ENCODE measurements at regions not wholly inside any gene's neighbourhood (a gene's known extent, or its start where the extent isn't known, plus 50 kb on each side); places are given as distances from the start of the nearest gene placed in this dataset.
"Not testable (repeated sequence)": the region's sequence is repeated elsewhere in the genome, so short reads cannot be mapped to it uniquely, and the experiment has no call there.

- not testable (repeated sequence) for DNase-seq
Observed at GRCh38 chr17:6373599-6373998, 61.3 kb downstream of the AIPL1 start.

- DNase-seq, result no peak
Observed at GRCh38 chr17:6366221-6366666, 68.7 kb downstream of the AIPL1 start.

GRCh38 chr17:6365200-6365943, 69.5 kb downstream of the AIPL1 start:
- peak; percentile 30 for DNase-seq

DNA sequence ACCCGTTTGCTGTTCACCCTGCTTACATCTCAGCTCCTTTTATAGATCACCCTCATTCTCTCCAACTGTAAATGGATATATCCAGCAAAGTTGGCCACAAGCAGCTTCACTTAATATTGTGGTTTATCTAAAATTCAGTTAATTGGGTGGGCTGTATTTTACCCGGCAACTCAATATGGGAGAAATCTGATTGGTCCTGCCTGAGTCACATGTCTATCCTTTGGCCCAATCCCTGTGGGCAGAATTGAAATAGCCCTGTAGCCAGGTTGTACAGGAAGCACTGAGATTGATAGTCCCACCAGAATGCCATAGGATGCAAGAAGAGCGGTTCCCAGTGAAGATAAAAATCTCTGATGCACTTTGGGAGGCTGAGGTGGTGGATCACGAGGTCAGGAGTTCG, 73.2 kb downstream of the AIPL1 start:
- DNase-seq, result peak; percentile 39

- no peak for DNase-seq
Observed at GRCh38 chr17:6358131-6358530, 76.8 kb downstream of the AIPL1 start.

GRCh38 chr17:6356562-6356961, 78.4 kb downstream of the AIPL1 start:
- DNase-seq, result no peak

DNA sequence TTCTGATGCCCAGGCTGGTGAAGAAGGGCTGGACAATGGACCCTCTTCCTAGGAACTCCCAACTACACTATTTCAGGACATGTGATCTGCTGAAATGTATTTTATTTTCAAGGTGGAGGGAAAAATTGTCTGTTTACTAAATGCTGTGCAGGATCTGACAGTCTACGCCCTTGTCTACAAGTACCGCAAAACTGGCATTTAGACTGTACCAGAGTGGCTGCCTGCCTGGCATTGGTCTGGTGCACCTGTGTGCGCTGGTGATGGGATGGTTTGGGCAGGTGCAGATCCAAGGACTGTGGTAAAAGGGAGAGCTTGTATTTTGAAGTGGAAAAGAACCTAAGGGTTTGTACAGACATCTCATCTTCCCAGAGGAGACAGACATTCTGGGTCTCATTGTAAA, 79.7 kb downstream of the AIPL1 start:
- DNase-seq, result no peak

GRCh38 chr17:6352801-6353560, 81.9 kb downstream of the AIPL1 start:
- DNase-seq, result no peak

DNA sequence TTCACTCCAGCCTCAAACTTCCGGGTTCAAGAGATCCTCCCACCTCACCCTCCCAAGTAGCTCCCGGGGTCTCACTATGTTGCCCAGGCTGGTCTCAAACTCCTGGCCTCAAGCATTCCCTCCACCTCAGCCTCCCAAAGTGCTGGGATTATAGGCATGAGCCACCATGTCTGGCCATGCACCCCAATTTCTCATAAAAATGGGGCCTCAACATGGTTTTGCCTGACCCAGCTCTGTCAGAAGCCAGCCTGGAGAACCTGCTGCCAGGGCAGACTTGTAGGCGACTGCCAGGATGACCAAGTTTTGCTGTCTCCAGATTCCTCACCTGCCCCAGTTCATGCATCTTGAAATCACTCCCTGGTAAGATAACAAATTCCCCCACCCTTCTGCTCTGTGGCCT, 82.9 kb downstream of the AIPL1 start:
- no peak for DNase-seq

GRCh38 chr17:6350806-6351205, 84.1 kb downstream of the AIPL1 start:
- DNase-seq, result no peak

DNA sequence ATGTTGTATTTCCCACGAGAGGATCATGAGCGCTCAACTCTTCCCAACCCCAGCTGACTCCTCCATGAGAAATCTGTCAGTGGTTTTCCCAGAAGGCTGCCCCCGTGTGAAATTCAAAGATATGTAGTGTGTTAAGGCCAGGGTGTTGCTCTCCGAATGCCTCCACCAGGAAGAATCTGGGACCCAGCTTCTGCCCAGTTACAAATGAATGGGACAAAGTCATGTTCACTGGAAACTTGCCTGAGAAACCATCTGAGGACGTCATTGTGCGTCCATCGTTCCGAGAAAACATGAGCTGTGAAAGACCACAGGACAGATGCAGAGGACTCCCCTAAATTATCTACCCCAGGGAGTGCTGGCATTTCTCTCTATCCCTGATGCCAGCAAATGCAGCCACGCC, 86.0 kb downstream of the AIPL1 start:
- DNase-seq, result no peak

DNA sequence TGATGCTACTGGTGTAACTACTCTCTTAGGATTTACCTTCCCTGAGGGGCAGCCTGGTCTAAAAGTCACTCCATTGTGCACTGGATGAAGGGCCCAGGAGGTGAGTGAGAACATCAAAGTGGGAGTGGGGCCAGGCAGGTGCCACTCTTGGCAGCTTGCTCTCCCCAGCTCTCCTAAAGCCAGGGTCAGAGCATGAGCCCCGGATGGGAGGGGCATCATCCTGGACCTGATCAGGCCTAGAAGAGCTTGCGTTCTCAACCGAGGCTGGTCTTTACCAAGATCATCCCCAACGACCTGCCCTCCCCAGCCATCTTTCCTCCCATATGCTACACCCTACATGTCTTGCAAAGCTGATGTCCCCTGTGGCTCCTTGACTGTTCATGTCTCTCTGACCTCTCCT, 87.1 kb downstream of the AIPL1 start:
- DNase-seq, result no peak

GRCh38 chr17:6346986-6347385, 87.9 kb downstream of the AIPL1 start:
- no peak for DNase-seq

DNA sequence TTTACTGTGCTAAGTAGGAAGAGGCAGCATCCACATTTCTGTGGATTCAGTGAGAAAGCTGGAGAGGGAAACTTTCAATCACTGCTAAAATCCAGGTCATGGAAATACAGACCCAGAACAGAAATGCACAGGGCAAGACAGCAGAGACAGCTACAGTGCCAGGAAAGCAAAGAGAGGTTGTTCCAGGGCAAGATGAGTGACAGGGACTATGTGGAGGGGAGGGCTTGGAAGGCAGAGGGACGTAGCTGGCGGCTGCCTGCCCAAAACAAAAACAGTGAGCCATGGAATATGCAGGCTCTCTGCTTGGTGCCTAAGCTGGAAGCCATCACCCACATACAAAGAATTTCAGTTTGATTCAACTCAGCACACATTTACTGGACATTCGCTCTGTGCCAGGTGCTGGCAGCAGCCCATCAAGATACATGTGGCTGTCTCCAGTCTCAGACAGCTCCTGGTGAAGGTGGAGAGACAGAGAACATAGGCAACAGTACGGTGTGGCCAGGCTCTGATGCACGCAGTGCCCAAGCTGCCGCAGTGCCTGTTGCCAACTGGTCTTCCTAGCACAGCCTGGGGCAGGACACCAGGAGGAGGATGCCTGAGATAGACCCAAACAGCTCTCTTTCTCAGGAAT, 88.7 kb downstream of the AIPL1 start:
- no peak for DNase-seq

- DNase-seq, result no peak
Observed at GRCh38 chr17:6343736-6344135, 91.2 kb downstream of the AIPL1 start.

DNA sequence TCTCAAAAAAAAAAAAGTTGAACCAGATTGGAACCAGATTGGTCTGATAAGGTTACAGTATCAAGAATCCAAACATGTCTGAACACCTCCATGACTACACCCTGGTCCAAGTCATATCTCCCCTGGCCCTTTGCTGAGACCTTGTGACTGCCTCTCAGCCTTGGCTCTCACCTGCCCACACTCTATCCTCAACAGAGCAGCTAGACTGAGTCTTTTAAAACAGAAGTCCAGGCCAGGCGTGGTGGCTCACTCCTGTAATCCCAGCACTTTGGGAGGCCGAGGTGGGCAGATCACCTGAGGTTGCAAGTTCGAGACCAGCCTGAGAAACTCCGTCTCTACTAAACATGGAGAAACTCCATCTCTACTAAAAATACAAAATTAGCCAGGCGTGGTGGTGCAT, 91.7 kb downstream of the AIPL1 start:
- DNase-seq, result no peak

DNA sequence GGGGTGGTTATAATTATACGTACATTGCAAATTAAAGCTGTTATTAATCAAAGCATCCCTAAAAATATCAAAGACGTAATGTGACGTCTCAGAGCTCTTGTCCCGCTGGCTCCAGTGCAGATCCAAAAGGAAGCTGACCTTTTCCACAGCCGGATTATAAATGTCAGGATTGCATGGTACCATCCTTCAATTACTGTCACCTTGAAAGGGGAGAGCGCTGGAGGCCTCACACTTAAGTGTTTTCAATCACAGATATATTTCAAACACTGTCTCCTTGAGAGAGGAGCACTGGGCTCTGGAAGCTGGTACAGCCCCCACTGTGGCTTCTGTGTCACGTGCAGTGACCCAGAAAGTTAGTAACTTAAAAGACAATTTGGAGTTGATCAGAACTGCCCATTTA, 94.2 kb downstream of the AIPL1 start:
- DNase-seq, result no peak

DNA sequence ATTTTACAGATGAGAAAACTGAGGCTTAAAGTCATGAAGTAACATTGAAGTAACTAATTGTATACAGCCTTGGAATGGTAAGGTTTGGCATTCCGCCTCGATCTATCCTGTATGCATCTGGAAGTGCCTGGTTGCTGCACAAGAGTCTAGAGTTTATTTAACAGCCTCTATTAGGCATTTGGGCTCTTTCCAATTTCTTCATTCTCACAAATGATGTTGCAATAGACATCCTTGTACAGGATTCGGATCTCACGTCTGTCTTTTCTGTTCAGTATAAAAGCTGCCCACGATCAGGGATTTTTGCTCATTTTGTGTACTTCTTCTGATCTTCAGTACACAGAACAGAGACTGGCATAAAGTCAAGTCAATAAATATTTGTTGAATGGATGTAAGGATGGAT, 100.5 kb downstream of the AIPL1 start:
- no peak for DNase-seq

DNA sequence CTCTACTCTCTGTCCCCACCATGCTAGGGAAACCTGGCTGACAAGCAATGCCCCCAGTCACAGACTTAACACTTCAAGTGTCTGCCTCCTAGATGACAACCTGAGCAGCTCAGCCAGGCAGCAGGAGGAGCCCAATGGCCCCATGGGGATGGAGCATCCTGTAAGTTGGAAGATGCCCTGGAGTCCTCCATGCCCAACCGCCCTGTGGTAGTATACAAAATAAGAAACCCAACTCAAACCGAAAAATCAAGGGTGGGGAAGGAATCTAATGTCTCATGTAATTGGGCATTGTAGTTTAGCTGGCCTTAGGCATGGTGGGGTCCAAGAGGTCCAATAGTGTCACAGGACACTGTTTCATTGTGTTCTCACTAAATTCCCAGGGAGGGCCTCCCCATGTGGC, 104.0 kb downstream of the AIPL1 start:
- DNase-seq, result no peak

DNA sequence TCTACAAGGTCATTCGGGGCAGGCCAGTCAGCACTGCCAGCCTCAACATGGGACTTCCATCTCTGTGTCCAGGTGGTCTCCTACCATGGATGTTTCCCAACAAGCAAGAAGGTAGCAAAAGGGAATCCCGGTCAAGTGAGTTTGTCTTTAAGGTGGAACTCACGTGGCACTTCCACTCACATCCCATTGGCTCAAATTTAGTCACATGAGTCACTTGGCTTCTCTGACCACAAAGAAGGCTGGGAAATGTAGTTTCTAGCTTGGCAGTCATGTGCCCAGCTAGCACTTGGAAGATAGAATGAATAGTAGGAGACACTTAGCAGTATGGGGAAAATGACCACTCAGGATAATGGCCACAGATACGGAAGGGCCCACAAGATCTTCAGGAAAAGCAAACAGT, 106.6 kb downstream of the AIPL1 start:
- peak; percentile 2 for DNase-seq

DNA sequence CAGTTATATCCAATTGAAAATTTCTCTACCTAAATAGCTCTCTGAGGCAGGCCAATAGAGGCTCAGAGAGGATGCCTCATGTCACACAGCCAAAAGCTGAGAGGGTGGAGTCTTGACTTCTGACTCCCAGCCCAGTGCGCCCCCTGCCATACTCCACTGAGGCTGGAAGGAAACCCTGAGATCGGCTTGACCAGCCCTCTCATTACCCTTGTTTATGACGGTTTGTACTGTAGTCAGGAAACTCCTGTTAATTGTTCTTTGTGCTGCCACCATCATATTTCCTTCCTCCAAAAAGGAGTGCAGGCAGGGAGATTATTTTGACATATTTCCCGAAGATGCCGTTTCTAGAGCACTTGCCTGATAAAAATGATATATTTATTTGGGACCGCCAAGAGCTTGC, 107.9 kb downstream of the AIPL1 start:
- peak; percentile 10 for DNase-seq

GRCh38 chr17:6326483-6326882, 108.4 kb downstream of the AIPL1 start:
- DNase-seq, result no peak

- no peak for DNase-seq
Observed at GRCh38 chr17:6325741-6326140, 109.2 kb downstream of the AIPL1 start.

- DNase-seq, result no peak
Observed at GRCh38 chr17:6325051-6325450, 109.9 kb downstream of the AIPL1 start.
